ENCODE measurements at regions not wholly inside any gene's neighbourhood (a gene's known extent, or its start where the extent isn't known, plus 50 kb on each side); places are given as distances from the start of the nearest gene placed in this dataset.
"Not testable (repeated sequence)": the region's sequence is repeated elsewhere in the genome, so short reads cannot be mapped to it uniquely, and the experiment has no call there.

DNA sequence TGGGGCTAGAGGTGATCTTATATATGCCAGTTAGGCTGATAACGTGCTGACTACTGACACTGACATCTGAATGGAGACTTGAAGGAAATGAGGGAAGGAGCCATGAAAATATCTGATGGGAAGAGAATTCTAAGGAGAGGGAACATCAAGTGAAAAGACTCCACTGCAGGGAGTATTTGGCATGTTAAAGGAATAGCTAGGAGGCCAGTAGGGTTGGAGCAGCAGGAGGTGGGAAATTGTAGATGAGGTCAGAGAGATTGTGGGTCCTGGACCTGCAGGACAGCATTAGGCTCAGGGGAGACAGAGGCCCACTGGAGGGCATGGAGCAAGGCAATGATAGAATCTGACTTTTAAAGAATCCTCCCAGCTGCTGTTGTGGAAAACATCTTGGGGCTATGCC lies 55.8 kb upstream of the NSUN7 start:
- Histone ChIP-seq H3K79me2 (ENCODE audit: control insufficient read depth, insufficient read depth, low read length) (no peaks in the 10 kb centered on the region), H3K36me3 (ENCODE audit: control insufficient read depth in 2 of 2, extremely low read depth in 1 of 2, insufficient read depth in 2 of 2, low read length in 2 of 2) (no peaks in the 10 kb centered on the region), H4K20me1 (replicated peaks; ENCODE audit: control insufficient read depth, extremely low read depth, insufficient read depth, low read length) (no peaks in the 10 kb centered on the region), H3K4me1 (ENCODE audit: control insufficient read depth, extremely low read depth, insufficient read depth, low read length) (no peaks in the 10 kb centered on the region), H3K9me3 (replicated peaks; ENCODE audit: control insufficient read depth, insufficient read depth, low read length) (no peaks in the 10 kb centered on the region), H3K9me1 (replicated peaks; ENCODE audit: control insufficient read depth, extremely low read depth, insufficient read depth, low read length) (no peaks in the 10 kb centered on the region), H3K9ac (replicated peaks; ENCODE audit: extremely low read depth, insufficient read depth, low read length) (no peak overlapping the region), H3K27me3 (ENCODE audit: control insufficient read depth in 2 of 2, insufficient read depth in 2 of 2, low read length in 2 of 2) (peaks cover 0 to 9% of the 10 kb centered on the region in 2 experiments), H3K4me3 (replicated peaks in 1 of 3; ENCODE audit: insufficient read depth in 1 of 3, low read depth in 1 of 3, low read length in 3 of 3) (no peak overlapping the region), H2AFZ (ENCODE audit: low read depth, low read length) (no peak overlapping the region), H3K27ac (ENCODE audit: insufficient read depth, low read depth, low read length) (no peak overlapping the region), H3K4me2 (ENCODE audit: insufficient read depth, low read length) (no peak overlapping the region)
- dilution Hi-C loops (cut with MboI; ENCODE audit: extremely low pct_ligation_motif_present, low sequenced_read_pairs) (no loop called here), intact Hi-C loops (cut with micrococcal nuclease) (no loop called here)
- BruUV-seq (replicated peaks), result no TSS peak
- ChIA-PET CTCF (interaction anchor here (0.6 kb wide), 1 partner anchor 271 kb away, joined by 3 read pairs; no protein-coding TSS in a partner anchor), POLR2A (no interaction called here)
- no peak for FAIRE-seq
- TF ChIP-seq, protein P1, sequence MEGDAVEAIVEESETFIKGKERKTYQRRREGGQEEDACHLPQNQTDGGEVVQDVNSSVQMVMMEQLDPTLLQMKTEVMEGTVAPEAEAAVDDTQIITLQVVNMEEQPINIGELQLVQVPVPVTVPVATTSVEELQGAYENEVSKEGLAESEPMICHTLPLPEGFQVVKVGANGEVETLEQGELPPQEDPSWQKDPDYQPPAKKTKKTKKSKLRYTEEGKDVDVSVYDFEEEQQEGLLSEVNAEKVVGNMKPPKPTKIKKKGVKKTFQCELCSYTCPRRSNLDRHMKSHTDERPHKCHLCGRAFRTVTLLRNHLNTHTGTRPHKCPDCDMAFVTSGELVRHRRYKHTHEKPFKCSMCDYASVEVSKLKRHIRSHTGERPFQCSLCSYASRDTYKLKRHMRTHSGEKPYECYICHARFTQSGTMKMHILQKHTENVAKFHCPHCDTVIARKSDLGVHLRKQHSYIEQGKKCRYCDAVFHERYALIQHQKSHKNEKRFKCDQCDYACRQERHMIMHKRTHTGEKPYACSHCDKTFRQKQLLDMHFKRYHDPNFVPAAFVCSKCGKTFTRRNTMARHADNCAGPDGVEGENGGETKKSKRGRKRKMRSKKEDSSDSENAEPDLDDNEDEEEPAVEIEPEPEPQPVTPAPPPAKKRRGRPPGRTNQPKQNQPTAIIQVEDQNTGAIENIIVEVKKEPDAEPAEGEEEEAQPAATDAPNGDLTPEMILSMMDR (IDR thresholded peaks at IDR 0.05; ENCODE audit: extremely low read depth in 1 of 2, insufficient read depth in 1 of 2, low read depth in 1 of 2, low read length in 2 of 2), result no peak
- TF ChIP-seq JUN (IDR thresholded peaks at IDR 0.05; ENCODE audit: borderline replicate concordance, insufficient read depth, insufficient read length, low read depth), result no peak
- no peak for TF ChIP-seq EZH2 (IDR thresholded peaks at IDR 0.05; ENCODE audit: borderline replicate concordance, low read depth, low read length, severe bottlenecking)
- TF ChIP-seq, protein P2, sequence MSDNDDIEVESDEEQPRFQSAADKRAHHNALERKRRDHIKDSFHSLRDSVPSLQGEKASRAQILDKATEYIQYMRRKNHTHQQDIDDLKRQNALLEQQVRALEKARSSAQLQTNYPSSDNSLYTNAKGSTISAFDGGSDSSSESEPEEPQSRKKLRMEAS (IDR thresholded peaks at IDR 0.05; ENCODE audit: insufficient read depth, insufficient read length), result no peak
- TF ChIP-seq FOS (IDR thresholded peaks at IDR 0.05; ENCODE audit: borderline replicate concordance, insufficient read depth, low read length), result no peak
- no peak for TF ChIP-seq POLR2AphosphoS5 (IDR thresholded peaks at IDR 0.05; ENCODE audit: insufficient read depth, low read depth, low read length)
- no peak for TF ChIP-seq GATA2 (IDR thresholded peaks at IDR 0.05; ENCODE audit: insufficient read depth, insufficient read length, low read depth, low read length)
- TF ChIP-seq MYC (IDR thresholded peaks at IDR 0.05; ENCODE audit: low read depth, low read length), result no peak
- no peak for TF ChIP-seq POLR2A (IDR thresholded peaks at IDR 0.05; ENCODE audit: low read depth, low read length)
- no peak for DNase-seq (ENCODE audit: low read depth, low spot score)

DNA sequence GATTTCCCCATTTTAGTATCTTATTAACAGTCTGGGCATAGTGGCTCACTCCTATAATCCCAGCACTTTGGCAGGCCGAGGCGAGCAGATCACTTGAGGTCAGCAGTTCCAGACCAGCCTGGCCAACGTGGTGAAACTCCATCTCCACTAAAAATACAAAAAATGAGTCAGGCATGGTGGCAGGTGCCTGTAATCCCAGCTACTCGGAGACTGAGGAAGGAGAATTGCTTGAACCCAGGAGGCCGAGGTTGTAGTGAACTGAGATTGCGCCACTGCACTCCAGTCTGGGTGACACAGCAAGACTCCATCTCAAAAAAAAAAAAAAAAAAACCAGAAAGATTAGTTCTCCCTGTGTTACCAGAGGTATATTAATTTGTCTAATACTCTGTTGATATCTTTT lies 52.3 kb upstream of the NSUN7 start:
- H3K27me3 ChIP-seq (ENCODE audit: control insufficient read depth in 2 of 2, insufficient read depth in 2 of 2, low read length in 2 of 2); H3K79me2 ChIP-seq (ENCODE audit: control insufficient read depth, insufficient read depth, low read length); H4K20me1 ChIP-seq (replicated peaks; ENCODE audit: control insufficient read depth, extremely low read depth, insufficient read depth, low read length); H3K9me1 ChIP-seq (replicated peaks; ENCODE audit: control insufficient read depth, extremely low read depth, insufficient read depth, low read length); FAIRE-seq; H3K9me3 ChIP-seq (replicated peaks; ENCODE audit: control insufficient read depth, insufficient read depth, low read length); CTCF ChIA-PET; H3K9ac ChIP-seq (replicated peaks; ENCODE audit: extremely low read depth, insufficient read depth, low read length); H3K36me3 ChIP-seq (ENCODE audit: control insufficient read depth in 2 of 2, extremely low read depth in 1 of 2, insufficient read depth in 2 of 2, low read length in 2 of 2); H2AFZ ChIP-seq (ENCODE audit: low read depth, low read length); H3K4me3 ChIP-seq (replicated peaks in 1 of 3; ENCODE audit: insufficient read depth in 1 of 3, low read depth in 1 of 3, low read length in 3 of 3); intact Hi-C loops (cut with micrococcal nuclease); BruUV-seq (replicated peaks); H3K4me2 ChIP-seq (ENCODE audit: insufficient read depth, low read length); dilution Hi-C loops (cut with MboI; ENCODE audit: extremely low pct_ligation_motif_present, low sequenced_read_pairs); POLR2A ChIA-PET; H3K4me1 ChIP-seq (ENCODE audit: control insufficient read depth, extremely low read depth, insufficient read depth, low read length); DNase-seq (ENCODE audit: low read depth, low spot score); H3K27ac ChIP-seq (ENCODE audit: insufficient read depth, low read depth, low read length): not testable (repeated sequence)

Data from endothelial cell of umbilical vein (primary cell).